KBM-7 (cell line): ENCODE measurements at regions not wholly inside any gene's neighbourhood (a gene's known extent, or its start where the extent isn't known, plus 50 kb on each side); places are given as distances from the start of the nearest gene placed in this dataset.

Experiments
- DNase-seq: peaks from one replicate; pipeline ENCODE4 v3.0.0-alpha.2; 2015
- in situ Hi-C: fragments of 300-500 bp; cut with MboI; formaldehyde crosslinking; loops from 2 replicates; pipeline ENCODE4 v1.14.3; 2020; ENCODE audit warnings: low sequenced_read_pairs, low pct_unique_long_range_greater_than_20kb, mixed read lengths

- no peak for DNase-seq
- in situ Hi-C loops = no loop called here
Measured at GRCh38 chr9:78618735-78619134, 321.8 kb downstream of the PSAT1 start.

DNA sequence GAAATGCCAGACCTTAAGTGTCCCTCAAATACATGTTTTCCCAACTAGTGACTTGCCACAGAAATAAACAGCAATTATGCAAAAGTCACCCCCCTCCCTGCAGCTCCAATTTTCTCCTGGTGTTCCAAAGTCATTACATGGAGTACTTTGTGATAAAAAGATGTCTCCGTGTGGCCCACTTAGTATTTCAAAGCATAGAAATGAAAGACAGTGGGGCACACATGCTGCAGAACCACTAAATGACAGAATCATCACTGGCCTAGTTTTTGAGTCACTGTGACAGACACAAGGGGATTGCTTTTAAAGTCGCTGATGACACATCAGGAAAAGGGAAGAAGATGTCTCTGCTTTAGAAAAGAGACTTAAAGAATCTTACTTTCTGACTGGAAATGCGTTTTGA, 323.4 kb downstream of the PSAT1 start:
- in situ Hi-C loops = no loop called here
- no peak for DNase-seq

DNA sequence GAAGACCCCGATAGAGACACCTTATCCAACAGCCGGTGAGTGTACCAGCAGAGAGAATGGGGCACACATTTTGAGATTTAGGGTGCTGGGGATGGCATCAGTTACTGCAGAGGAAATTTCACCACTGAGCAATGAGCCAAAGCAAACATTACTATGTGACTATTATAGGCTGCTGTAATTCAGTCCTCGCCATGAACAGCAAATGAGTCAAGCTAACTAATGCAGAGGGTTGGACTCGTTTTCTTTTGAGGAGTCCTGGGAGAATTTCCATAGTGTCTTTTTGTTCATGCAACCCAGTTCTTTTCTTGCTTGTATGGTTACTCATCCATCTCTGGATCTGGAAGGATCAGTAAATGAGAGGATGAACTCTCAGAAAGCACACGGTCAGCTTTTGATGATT, 323.8 kb downstream of the PSAT1 start:
- no peak for DNase-seq
- in situ Hi-C loops = no loop called here

DNA sequence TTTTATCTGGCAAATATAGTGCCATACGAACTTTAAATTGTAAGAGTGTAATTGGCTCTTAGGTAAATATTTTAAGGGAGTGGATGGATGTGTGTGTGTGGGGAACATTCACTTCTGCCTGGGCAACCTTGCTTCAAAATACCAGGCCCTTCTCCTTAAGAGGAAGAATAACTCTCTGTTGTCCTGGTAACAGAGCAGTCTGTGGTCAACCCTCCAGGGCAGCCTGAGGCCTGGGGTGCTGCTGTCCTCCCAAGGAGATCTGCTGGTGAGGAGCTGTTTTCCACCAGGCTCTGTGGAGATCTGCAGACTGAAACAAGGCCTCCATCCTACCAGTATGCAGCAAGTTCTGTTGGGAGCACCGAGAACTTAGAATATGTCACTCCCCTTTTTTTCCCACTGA, 325.2 kb downstream of the PSAT1 start:
- DNase-seq = no peak
- in situ Hi-C loops = no loop called here

- in situ Hi-C loops = no loop called here
- DNase-seq = no peak
Measured at GRCh38 chr9:78626971-78627370, 330.0 kb downstream of the PSAT1 start.

DNA sequence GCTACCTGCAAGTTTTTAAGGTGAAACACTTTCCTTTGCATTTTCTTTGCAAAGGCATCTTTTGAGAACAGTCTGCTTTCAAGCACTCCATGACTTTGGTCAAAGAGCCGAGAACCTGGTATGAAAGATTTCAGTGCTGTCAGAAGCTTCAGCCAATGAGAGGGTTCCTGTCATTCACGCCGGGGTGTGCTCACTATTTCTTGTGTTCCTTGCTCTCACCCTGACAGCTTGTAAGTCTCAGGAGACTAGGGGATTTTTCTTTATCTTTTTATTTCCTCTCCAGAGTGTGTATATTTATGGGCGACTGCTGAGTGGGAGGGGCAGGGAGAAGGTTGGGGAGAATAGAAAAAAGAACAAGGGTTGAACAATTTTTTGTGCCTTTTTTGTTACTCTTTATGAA, 334.0 kb downstream of the PSAT1 start:
- DNase-seq = no peak
- in situ Hi-C loops = no loop called here

DNA sequence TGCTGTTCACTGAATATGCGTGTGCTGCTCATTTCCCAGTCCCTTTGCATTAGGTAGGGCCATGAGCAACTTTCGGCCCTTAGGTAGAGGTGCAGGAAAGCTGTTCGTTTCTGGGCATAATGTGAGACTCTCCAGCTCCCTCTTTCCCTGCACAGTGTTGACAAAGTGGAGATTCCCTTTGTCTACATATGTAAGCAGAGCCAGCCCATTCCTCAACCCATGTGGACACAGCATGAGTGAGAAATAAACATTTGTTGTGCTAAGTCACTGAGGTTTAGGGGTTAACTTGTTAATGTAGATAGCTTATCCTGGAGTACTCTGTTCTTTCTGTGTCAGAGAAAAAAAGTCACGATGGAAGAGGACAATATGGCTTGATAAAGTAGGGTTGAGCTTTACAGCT, 343.8 kb downstream of the PSAT1 start:
- in situ Hi-C loops = no loop called here
- no peak for DNase-seq

GRCh38 chr9:78644359-78644758, 347.4 kb downstream of the PSAT1 start:
- in situ Hi-C loops = no loop called here
- DNase-seq = no peak

GRCh38 chr9:78654324-78654723, 357.4 kb downstream of the PSAT1 start:
- DNase-seq = no peak
- in situ Hi-C loops = no loop called here

DNA sequence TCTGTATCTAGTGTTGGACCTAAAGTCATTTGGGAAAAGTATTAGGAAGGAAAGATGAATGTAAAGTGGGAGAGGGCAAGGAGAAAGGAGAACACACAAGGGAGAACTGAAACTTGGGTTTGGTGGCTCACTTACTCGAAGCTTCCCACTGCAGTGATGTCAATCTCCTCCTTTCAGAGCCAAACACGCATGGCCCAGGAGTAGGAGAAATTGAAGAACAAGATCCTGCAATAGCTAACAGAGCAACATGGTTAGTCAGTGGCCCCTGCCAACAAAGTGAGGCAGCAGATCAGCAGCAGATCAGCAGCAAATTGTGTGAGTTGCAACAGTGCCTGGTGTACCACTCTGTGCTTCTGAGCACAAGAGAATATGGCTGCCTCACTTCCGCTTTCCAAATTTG, 366.4 kb downstream of the PSAT1 start:
- in situ Hi-C loops = no loop called here
- DNase-seq = no peak

GRCh38 chr9:78664370-78664769, 367.4 kb downstream of the PSAT1 start:
- in situ Hi-C loops = no loop called here
- no peak for DNase-seq

GRCh38 chr9:78666818-78667414, 370.0 kb downstream of the PSAT1 start:
- DNase-seq = no peak
- in situ Hi-C loops = no loop called here

DNA sequence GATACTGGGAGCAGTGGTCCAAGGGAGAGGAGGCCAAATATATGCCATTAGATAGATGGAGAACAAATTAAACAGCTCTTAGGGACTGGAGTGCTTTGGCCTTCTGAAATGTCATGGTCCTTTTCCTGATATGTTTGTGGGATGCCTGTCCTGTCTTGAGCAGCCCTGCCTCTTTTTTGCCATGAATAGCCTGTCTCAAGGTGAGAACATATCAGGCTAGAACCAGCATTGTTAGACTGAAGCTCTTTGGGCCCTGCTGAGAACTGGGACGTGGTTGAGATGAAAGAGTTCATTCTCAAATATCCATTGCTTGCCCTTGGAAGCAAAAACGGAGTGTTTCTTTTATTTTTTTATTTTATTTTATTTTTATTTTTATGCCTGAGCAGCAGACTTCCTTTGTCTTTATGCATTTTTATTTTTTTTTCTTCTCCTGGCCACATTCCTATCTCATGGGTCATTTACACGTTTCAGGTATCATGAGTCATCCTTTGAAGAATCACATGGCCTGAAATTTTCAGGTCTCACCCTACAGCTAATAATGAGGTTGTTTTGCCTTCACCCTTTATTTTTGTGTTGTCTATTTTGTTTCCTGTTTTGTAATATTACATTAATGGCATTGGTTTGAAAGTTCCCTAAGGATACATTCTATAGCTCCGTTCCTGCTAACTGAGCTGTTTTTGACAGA, 371.4 kb downstream of the PSAT1 start:
- in situ Hi-C loops = no loop called here
- DNase-seq = no peak

DNA sequence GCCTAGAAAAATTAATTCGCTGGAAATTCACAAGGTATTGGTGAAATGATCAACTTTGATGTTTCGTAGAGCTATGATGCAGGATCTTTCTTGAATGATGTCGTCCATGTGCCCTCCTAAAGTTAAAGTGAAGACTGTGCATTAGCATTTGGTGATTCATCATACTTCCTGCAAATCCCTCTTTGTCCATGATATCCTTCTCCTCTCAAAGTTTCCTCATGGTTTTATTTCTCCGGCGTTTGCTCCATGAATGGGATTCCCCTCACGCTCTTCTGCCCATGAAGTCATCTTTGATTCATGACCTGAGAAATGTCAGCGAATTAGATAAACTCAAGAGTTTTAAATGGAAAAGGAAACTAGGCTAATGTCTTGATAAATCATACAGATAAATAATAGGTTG, 372.7 kb downstream of the PSAT1 start:
- DNase-seq = no peak
- in situ Hi-C loops = no loop called here

- DNase-seq = no peak
- in situ Hi-C loops = no loop called here
Measured at GRCh38 chr9:78671785-78672184, 374.9 kb downstream of the PSAT1 start.

DNA sequence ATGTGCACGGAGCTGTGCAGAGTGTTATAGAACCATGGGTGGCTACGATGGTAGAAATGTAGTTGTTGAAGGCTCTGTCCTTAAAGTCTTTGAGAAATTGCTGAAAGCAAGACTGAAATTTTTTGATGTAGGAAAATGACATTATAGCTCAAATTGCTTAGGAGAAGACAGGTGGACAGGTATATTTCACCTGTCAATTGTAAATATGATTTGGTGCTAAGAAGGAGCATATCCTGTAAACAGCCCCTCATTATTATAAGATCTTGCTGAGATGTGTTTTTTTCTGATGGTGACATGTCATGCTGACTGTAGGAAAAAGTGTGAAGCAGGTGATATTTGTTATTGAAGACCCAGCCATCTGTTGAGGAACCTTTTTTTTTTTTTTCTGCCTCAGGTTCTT, 377.9 kb downstream of the PSAT1 start:
- in situ Hi-C loops = no loop called here
- DNase-seq = no peak

- no peak for DNase-seq
- in situ Hi-C loops = no loop called here
Measured at GRCh38 chr9:78676009-78676408, 379.1 kb downstream of the PSAT1 start.

- in situ Hi-C loops = no loop called here
- DNase-seq = no peak
Measured at GRCh38 chr9:78676623-78677022, 379.7 kb downstream of the PSAT1 start.

GRCh38 chr9:78677326-78677725, 380.4 kb downstream of the PSAT1 start:
- in situ Hi-C loops = no loop called here
- no peak for DNase-seq

GRCh38 chr9:78678877-78679276, 382.0 kb downstream of the PSAT1 start:
- no peak for DNase-seq
- in situ Hi-C loops = no loop called here

DNA sequence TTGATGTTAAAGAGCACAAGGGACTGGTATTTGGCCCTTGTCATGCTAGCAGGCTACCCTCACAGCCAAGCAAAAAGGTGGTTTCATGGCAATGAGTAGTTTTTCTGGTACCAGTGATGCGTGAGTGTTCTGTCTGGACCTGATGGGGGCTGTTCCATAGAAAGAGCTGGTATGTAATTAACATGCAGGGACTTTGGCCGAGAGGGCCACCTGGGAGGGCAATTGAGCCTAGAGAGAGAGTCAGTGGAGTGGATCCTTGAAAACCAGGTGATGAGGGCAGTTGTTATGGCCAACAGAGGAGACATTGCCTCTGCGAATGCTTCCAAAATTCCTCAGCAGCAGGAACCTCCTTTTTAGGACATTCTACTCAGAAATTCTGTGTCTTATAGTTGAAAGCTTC, 383.3 kb downstream of the PSAT1 start:
- in situ Hi-C loops = no loop called here

More for the DNA sequence above, 383.3 kb downstream of the PSAT1 start:
- DNase-seq = no peak
